Thymus (tissue), 11 donors: ENCODE measurements at regions not wholly inside any gene's neighbourhood (a gene's known extent, or its start where the extent isn't known, plus 50 kb on each side); places are given as distances from the start of the nearest gene placed in this dataset.

Source experiments
- DNase-seq, 9 donors: peaks; one replicate each; pipeline ENCODE4 v3.0.0-alpha.2; 2013; ENCODE audit warnings: low spot score in 9 of 9, low read depth in 6 of 9, missing footprints in 1 of 9
- H3K27ac ChIP-seq, 2 donors: one replicate each; pipeline ENCODE4 v1.5.1; 2013; ENCODE audit warnings: control low read depth in 1 of 2, low read depth in 1 of 2, low read length in 1 of 2, mild to moderate bottlenecking in 1 of 2, moderate library complexity in 1 of 2
- H3K27me3 ChIP-seq, 2 donors: one replicate each; pipeline ENCODE4 v1.5.1; 2013; ENCODE audit warnings: low read length in 1 of 2; ENCODE audit not compliant: control insufficient read depth in 2 of 2, insufficient read depth in 1 of 2
- H3K36me3 ChIP-seq, 2 donors: one replicate each; pipeline ENCODE4 v1.5.1; 2013; ENCODE audit warnings: low read length in 1 of 2, mild to moderate bottlenecking in 1 of 2, moderate library complexity in 1 of 2; ENCODE audit not compliant: control insufficient read depth in 2 of 2, insufficient read depth in 2 of 2
- H3K4me1 ChIP-seq, 2 donors: one replicate each; pipeline ENCODE4 v1.5.1; 2013; ENCODE audit warnings: low read length in 2 of 2; ENCODE audit not compliant: control insufficient read depth in 2 of 2, insufficient read depth in 2 of 2
- H3K4me3 ChIP-seq, 2 donors: one replicate each; pipeline ENCODE4 v1.5.1; 2013; ENCODE audit warnings: low read length in 2 of 2, control low read depth in 1 of 2, mild to moderate bottlenecking in 1 of 2
- H3K9me3 ChIP-seq, 2 donors: one replicate each; pipeline ENCODE4 v1.5.1; 2013; ENCODE audit warnings: low read length in 1 of 2, mild to moderate bottlenecking in 1 of 2; ENCODE audit not compliant: control insufficient read depth in 2 of 2, insufficient read depth in 1 of 2
- WGBS: extraction: QIAGEN DNeasy Blood & Tissue Kit; methylation state at CpG from one replicate; pipeline ENCODE4 v1.1.7; 2013; 5-methylcytosine and 5-hydroxymethylcytosine counted together
- donor health status: healthy.

- DNase-seq: peak; percentile 45 to 95 (median 81)
- Histone ChIP-seq H3K9me3 (no peaks in the 10 kb centered on the region), H3K36me3 (no peaks in the 10 kb centered on the region), H3K4me1 (peaks cover 26 to 32% of the 10 kb centered on the region in 2 donors), H3K27me3 (no peaks in the 10 kb centered on the region), H3K4me3 (no peak overlapping the region), H3K27ac (peak overlapping the region; percentile 60 to 64)
- 5% methylated on average over 2 of the region's 2 CpGs for WGBS
Observed at GRCh38 chr2:36246320-36246990, 109.1 kb upstream of the CRIM1 start.

- Histone ChIP-seq H3K9me3 (no peaks in the 10 kb centered on the region), H3K27ac (peak overlapping the region; percentile 13 to 44), H3K36me3 (no peaks in the 10 kb centered on the region), H3K4me3 (peak overlapping the region in 1 of 2 donors; percentile 15), H3K27me3 (no peaks in the 10 kb centered on the region), H3K4me1 (peaks cover 31 to 38% of the 10 kb centered on the region in 2 donors)
- 36% methylated on average over 2 of the region's 2 CpGs for WGBS
- peak in 7 of 9 donors; percentile 12 to 62 (median 23) for DNase-seq
Observed at GRCh38 chr2:36245651-36246050, 109.9 kb upstream of the CRIM1 start.

- WGBS: 80% methylated on average over 6 of the region's 6 CpGs
Observed at GRCh38 chr2:36238106-36238505, 117.5 kb upstream of the CRIM1 start.

GRCh38 chr2:36235882-36236281 is 119.7 kb upstream of the CRIM1 start:
- no peak overlapping the region for H3K4me3 ChIP-seq
- no peak for DNase-seq
- no peaks in the 10 kb centered on the region for H3K9me3 ChIP-seq
- H3K4me1 ChIP-seq: peaks cover 9 to 12% of the 10 kb centered on the region in 2 donors
- H3K36me3 ChIP-seq: no peaks in the 10 kb centered on the region
- no peak overlapping the region for H3K27ac ChIP-seq
- no peaks in the 10 kb centered on the region for H3K27me3 ChIP-seq

More at GRCh38 chr2:36238106-36238505, 117.5 kb upstream of the CRIM1 start:
- no peaks in the 10 kb centered on the region for H3K9me3 ChIP-seq
- no peak overlapping the region for H3K4me3 ChIP-seq
- no peak for DNase-seq
- peaks cover 18 to 19% of the 10 kb centered on the region in 2 donors for H3K4me1 ChIP-seq
- no peaks in the 10 kb centered on the region for H3K27me3 ChIP-seq
- H3K27ac ChIP-seq: no peak overlapping the region
- no peaks in the 10 kb centered on the region for H3K36me3 ChIP-seq

- no peak for DNase-seq
- Histone ChIP-seq H3K36me3 (no peaks in the 10 kb centered on the region), H3K27ac (no peak overlapping the region), H3K9me3 (no peaks in the 10 kb centered on the region), H3K27me3 (no peaks in the 10 kb centered on the region), H3K4me1 (peaks cover 5 to 7% of the 10 kb centered on the region in 2 donors), H3K4me3 (no peak overlapping the region)
- WGBS: 97% methylated on average over 3 of the region's 3 CpGs
Observed at GRCh38 chr2:36235426-36235825, 120.2 kb upstream of the CRIM1 start.

- Histone ChIP-seq H3K27me3 (no peaks in the 10 kb centered on the region), H3K36me3 (no peaks in the 10 kb centered on the region), H3K4me3 (no peak overlapping the region), H3K27ac (no peak overlapping the region), H3K4me1 (no peaks in the 10 kb centered on the region), H3K9me3 (no peaks in the 10 kb centered on the region)
- no peak for DNase-seq
- 65% methylated on average over 3 of the region's 3 CpGs for WGBS
Observed at GRCh38 chr2:36223259-36223658, 132.3 kb upstream of the CRIM1 start.

GRCh38 chr2:36222485-36222884 is 133.1 kb upstream of the CRIM1 start:
- Histone ChIP-seq H3K4me3 (no peak overlapping the region), H3K36me3 (no peaks in the 10 kb centered on the region), H3K27ac (no peak overlapping the region), H3K4me1 (no peaks in the 10 kb centered on the region), H3K27me3 (no peaks in the 10 kb centered on the region), H3K9me3 (no peaks in the 10 kb centered on the region)
- WGBS: 95% methylated on average over 3 of the region's 3 CpGs
- no peak for DNase-seq

- no peak for DNase-seq
- 91% methylated on average over 2 of the region's 2 CpGs for WGBS
- no peak overlapping the region for H3K27ac ChIP-seq
- no peak overlapping the region for H3K4me3 ChIP-seq
- H3K36me3 ChIP-seq: no peaks in the 10 kb centered on the region
- H3K4me1 ChIP-seq: no peaks in the 10 kb centered on the region
- no peaks in the 10 kb centered on the region for H3K9me3 ChIP-seq
- H3K27me3 ChIP-seq: no peaks in the 10 kb centered on the region
Observed at GRCh38 chr2:36214691-36215090, 140.9 kb upstream of the CRIM1 start.

- Histone ChIP-seq H3K36me3 (no peaks in the 10 kb centered on the region), H3K27ac (no peak overlapping the region), H3K27me3 (no peaks in the 10 kb centered on the region), H3K4me1 (no peaks in the 10 kb centered on the region), H3K9me3 (peaks cover 0 to 6% of the 10 kb centered on the region in 2 donors), H3K4me3 (no peak overlapping the region)
- DNase-seq: no peak
- WGBS: 62% methylated on average over 5 of the region's 5 CpGs
Observed at GRCh38 chr2:36203366-36203765, 152.2 kb upstream of the CRIM1 start.
